HUDEP-2 (cell line): ENCODE measurements at regions not wholly inside any gene's neighbourhood (a gene's known extent, or its start where the extent isn't known, plus 50 kb on each side); places are given as distances from the start of the nearest gene placed in this dataset.
"Not testable (repeated sequence)": the region's sequence is repeated elsewhere in the genome, so short reads cannot be mapped to it uniquely, and the experiment has no call there.

Experiments
- DNase-seq, 76 experiments: peaks; one replicate each; lab custom pipeline; 2025; ENCODE audit not compliant: unreplicated experiment in 76 of 76; lab: John Stamatoyannopoulos, UW

GRCh38 chr11:92465410-92465809, 240.8 kb downstream of the FAT3 start:
- not testable (repeated sequence) for DNase-seq

- DNase-seq = no peak
Measured at GRCh38 chr11:92473736-92474135, 249.1 kb downstream of the FAT3 start.

- DNase-seq = no peak
Measured at GRCh38 chr11:92475316-92475715, 250.7 kb downstream of the FAT3 start.

GRCh38 chr11:92475819-92476218, 251.2 kb downstream of the FAT3 start:
- no peak for DNase-seq

- no peak for DNase-seq
Measured at GRCh38 chr11:92477686-92478085, 253.1 kb downstream of the FAT3 start.

- DNase-seq = no peak
Measured at GRCh38 chr11:92480499-92480898, 255.9 kb downstream of the FAT3 start.

- DNase-seq = no peak
Measured at GRCh38 chr11:92482492-92483060, 258.0 kb downstream of the FAT3 start.

GRCh38 chr11:92484570-92484969, 260.0 kb downstream of the FAT3 start:
- no peak for DNase-seq

- no peak for DNase-seq
Measured at GRCh38 chr11:92489826-92490399, 265.3 kb downstream of the FAT3 start.

- DNase-seq = no peak
Measured at GRCh38 chr11:92492372-92492771, 267.8 kb downstream of the FAT3 start.

- DNase-seq = no peak
Measured at GRCh38 chr11:92495107-92495793, 270.6 kb downstream of the FAT3 start.

GRCh38 chr11:92500453-92500852, 275.8 kb downstream of the FAT3 start:
- no peak for DNase-seq

- DNase-seq = no peak
Measured at GRCh38 chr11:92501066-92501739, 276.6 kb downstream of the FAT3 start.

GRCh38 chr11:92504004-92504403, 279.4 kb downstream of the FAT3 start:
- no peak for DNase-seq

GRCh38 chr11:92504534-92504933, 279.9 kb downstream of the FAT3 start:
- DNase-seq = no peak

GRCh38 chr11:92505689-92506088, 281.1 kb downstream of the FAT3 start:
- no peak for DNase-seq

- DNase-seq = no peak
Measured at GRCh38 chr11:92506809-92507336, 282.3 kb downstream of the FAT3 start.

GRCh38 chr11:92510591-92510990, 286.0 kb downstream of the FAT3 start:
- DNase-seq = no peak

- DNase-seq = no peak
Measured at GRCh38 chr11:92511522-92512203, 287.0 kb downstream of the FAT3 start.

GRCh38 chr11:92512204-92512569, 287.6 kb downstream of the FAT3 start:
- no peak for DNase-seq

- DNase-seq = no peak
Measured at GRCh38 chr11:92523611-92524010, 299.0 kb downstream of the FAT3 start.
